ENCODE measurements at regions not wholly inside any gene's neighbourhood (a gene's known extent, or its start where the extent isn't known, plus 50 kb on each side); places are given as distances from the start of the nearest gene placed in this dataset.

DNA sequence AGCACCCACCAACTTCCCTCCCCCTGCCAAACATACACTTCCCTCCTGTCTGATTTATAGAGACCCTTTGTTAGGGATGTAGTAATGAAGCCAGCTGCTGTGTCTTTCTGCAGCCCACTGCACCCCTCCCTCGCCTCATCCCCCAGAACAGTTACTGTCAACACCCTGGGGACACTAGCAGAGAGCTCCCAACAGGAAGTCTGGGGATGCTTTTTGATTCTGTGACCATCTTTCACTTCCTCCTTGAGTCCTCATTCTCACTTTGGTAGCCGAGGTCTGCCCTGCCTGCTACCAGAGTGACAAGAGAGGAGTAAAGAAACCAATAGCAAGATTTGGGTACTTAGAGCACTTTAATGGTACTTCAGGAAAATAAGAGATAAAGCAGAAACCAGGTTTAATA is 201.6 kb downstream of the SATB1 start:
- H3K4me1 ChIP-seq (ENCODE audit: insufficient read depth) = no peaks in the 10 kb centered on the region
- intact Hi-C loops (cut with DNase I) = no loop called here
- H3K27me3 ChIP-seq = no peaks in the 10 kb centered on the region
- H3K27ac ChIP-seq = no peak overlapping the region
- H3K36me3 ChIP-seq = no peaks in the 10 kb centered on the region
- 65 to 81% (median 71%) methylated on average over 2 of the region's 2 CpGs for WGBS, 3 donors
- H3K9me3 ChIP-seq = no peaks in the 10 kb centered on the region
- TF ChIP-seq, protein P1, sequence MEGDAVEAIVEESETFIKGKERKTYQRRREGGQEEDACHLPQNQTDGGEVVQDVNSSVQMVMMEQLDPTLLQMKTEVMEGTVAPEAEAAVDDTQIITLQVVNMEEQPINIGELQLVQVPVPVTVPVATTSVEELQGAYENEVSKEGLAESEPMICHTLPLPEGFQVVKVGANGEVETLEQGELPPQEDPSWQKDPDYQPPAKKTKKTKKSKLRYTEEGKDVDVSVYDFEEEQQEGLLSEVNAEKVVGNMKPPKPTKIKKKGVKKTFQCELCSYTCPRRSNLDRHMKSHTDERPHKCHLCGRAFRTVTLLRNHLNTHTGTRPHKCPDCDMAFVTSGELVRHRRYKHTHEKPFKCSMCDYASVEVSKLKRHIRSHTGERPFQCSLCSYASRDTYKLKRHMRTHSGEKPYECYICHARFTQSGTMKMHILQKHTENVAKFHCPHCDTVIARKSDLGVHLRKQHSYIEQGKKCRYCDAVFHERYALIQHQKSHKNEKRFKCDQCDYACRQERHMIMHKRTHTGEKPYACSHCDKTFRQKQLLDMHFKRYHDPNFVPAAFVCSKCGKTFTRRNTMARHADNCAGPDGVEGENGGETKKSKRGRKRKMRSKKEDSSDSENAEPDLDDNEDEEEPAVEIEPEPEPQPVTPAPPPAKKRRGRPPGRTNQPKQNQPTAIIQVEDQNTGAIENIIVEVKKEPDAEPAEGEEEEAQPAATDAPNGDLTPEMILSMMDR (IDR thresholded peaks at IDR 0.05) = no peak
- TF ChIP-seq POLR2A (IDR thresholded peaks at IDR 0.05) (no peak), EP300 (IDR thresholded peaks at IDR 0.05) (no peak)
- H3K4me3 ChIP-seq = no peak overlapping the region
- DNase-seq = no peak

DNA sequence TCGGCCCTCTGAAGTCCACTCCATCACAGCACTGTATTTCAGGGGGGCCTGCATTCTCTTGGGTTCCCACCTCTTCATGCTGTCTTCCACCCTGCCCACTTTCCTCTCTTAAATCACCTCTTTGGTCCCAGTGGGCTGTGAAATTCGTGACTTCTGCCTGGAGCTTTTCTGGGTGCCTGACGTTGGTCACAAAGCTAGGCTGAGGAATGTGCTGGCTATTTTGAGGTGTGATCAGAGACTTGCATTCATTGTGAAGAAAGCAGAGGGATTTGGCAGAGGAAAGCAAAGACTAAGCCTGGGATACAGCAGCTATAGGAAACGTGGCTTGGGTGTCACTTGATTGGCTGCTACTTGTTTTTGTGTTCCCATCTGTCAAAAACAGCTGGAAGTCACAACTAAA is 202.5 kb downstream of the SATB1 start:
- intact Hi-C loops (cut with DNase I) = no loop called here
- no peak for DNase-seq
- Histone ChIP-seq H3K27ac (no peak overlapping the region), H3K27me3 (no peaks in the 10 kb centered on the region), H3K36me3 (no peaks in the 10 kb centered on the region), H3K4me1 (ENCODE audit: insufficient read depth) (no peaks in the 10 kb centered on the region), H3K9me3 (no peaks in the 10 kb centered on the region), H3K4me3 (no peak overlapping the region)
- TF ChIP-seq EP300 (IDR thresholded peaks at IDR 0.05) (no peak), POLR2A (IDR thresholded peaks at IDR 0.05) (no peak)
- TF ChIP-seq, protein P1 (IDR thresholded peaks at IDR 0.05) = no peak
- 83 to 85% (median 84%) methylated on average over 4 of the region's 4 CpGs for WGBS, 3 donors

DNA sequence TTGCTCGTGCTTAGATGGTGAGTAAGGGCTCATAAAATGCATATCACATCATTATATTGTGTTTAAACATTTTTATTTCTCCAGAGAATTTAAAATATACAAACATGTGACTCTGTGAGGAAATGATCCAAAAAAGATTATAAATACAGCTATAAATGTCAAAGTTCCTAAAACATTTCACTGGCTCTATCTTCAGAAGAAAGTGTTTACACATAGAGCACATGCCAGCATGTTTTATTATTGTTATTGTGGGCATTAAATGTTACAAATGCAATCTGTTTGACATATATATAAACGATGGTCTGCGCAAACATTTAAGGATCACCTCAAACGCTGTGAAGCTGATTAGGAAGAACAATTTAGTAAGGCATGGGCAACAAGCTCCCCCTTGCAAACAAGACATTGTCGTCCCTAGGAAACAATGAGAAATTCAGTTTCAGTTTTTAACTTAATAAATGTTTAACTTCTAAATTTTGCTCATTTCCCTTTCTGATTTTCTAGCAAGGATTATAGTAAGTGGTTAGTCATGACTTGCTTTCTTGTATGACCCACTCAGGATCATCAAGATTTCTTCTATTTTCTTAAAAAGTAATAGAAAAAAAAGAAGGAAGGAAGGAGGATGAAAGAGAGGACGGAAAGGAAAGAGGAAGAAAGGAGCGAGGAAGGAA is 207.5 kb downstream of the SATB1 start:
- no peak overlapping the region for H3K27ac ChIP-seq
- H3K4me1 ChIP-seq (ENCODE audit: insufficient read depth) = no peaks in the 10 kb centered on the region
- H3K27me3 ChIP-seq = no peaks in the 10 kb centered on the region
- intact Hi-C loops (cut with DNase I) = no loop called here
- TF ChIP-seq POLR2A (IDR thresholded peaks at IDR 0.05) = no peak
- no peak for TF ChIP-seq EP300 (IDR thresholded peaks at IDR 0.05)
- TF ChIP-seq, protein P1 (IDR thresholded peaks at IDR 0.05) = no peak
- no peak for DNase-seq
- 28 to 36% (median 29%) methylated on average over 7 of the region's 7 CpGs for WGBS, 3 donors
- H3K4me3 ChIP-seq = no peak overlapping the region
- H3K36me3 ChIP-seq = no peaks in the 10 kb centered on the region
- H3K9me3 ChIP-seq = no peaks in the 10 kb centered on the region

DNA sequence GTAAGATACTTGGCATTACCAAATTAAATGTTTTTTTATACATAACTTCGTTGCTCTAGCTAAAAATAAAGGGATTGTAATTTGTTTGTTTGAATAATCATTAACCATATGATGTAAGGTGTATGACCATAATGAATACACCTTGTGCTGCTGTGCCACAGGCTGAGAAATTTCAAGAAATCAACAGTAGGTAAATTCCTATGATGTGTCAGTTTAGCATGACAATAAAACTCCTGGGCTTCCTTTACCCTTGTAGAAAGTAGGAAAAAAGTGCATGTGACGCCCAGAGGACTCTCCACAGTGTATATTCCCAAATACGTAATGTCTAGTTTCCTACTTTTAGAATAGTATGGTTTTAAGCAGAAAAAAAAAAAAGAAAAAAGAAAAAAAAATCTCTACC is 208.1 kb downstream of the SATB1 start:
- H3K27ac ChIP-seq = no peak overlapping the region
- TF ChIP-seq EP300 (IDR thresholded peaks at IDR 0.05) (no peak), POLR2A (IDR thresholded peaks at IDR 0.05) (no peak)
- TF ChIP-seq, protein P1 (IDR thresholded peaks at IDR 0.05) = no peak
- H3K4me3 ChIP-seq = no peak overlapping the region
- intact Hi-C loops (cut with DNase I) = no loop called here
- 80 to 86% (median 81%) methylated on average over 3 of the region's 3 CpGs for WGBS, 3 donors
- DNase-seq = no peak
- H3K36me3 ChIP-seq = no peaks in the 10 kb centered on the region
- no peaks in the 10 kb centered on the region for H3K4me1 ChIP-seq (ENCODE audit: insufficient read depth)
- no peaks in the 10 kb centered on the region for H3K9me3 ChIP-seq
- no peaks in the 10 kb centered on the region for H3K27me3 ChIP-seq

All from ovary (tissue), 7 donors.